ENCODE measurements at regions not wholly inside any gene's neighbourhood (a gene's known extent, or its start where the extent isn't known, plus 50 kb on each side); places are given as distances from the start of the nearest gene placed in this dataset.
A peak's percentile ranks its signal among the peaks of the same experiment; 100 is the strongest.
"Not testable (repeated sequence)": the region's sequence is repeated elsewhere in the genome, so short reads cannot be mapped to it uniquely, and the experiment has no call there.

- no peaks in the 10 kb centered on the region for H3K27me3 ChIP-seq (ENCODE audit: control insufficient read depth, insufficient read depth, low read length)
- Mint-ChIP-seq H3K4me3 (no peak overlapping the region), H3K27ac (no peak overlapping the region), H3K36me3 (no peaks in the 10 kb centered on the region), H3K27me3 (no peaks in the 10 kb centered on the region), H3K9me3 (peaks cover 0 to 28% (median 4%) of the 10 kb centered on the region in 7 donors), H3K4me1 (no peaks in the 10 kb centered on the region)
- peaks cover 0 to 8% of the 10 kb centered on the region in 2 experiments for H3K9me3 ChIP-seq (ENCODE audit: control insufficient read depth in 2 of 2, low read length in 2 of 2)
- H3K4me3 ChIP-seq (ENCODE audit: low read depth, low read length), result no peak overlapping the region
- ATAC-seq (ENCODE audit: low read depth in 2 of 2) (no peak), DNase-seq (no peak)
- no peaks in the 10 kb centered on the region for H3K36me3 ChIP-seq (ENCODE audit: control insufficient read depth, insufficient read depth, low read length)
- no peaks in the 10 kb centered on the region for H3K4me1 ChIP-seq (ENCODE audit: control insufficient read depth, insufficient read depth, low read length, poor library complexity, severe bottlenecking)
- no peak overlapping the region for H3K27ac ChIP-seq (ENCODE audit: insufficient read depth, low read length, poor library complexity, severe bottlenecking)
Observed at GRCh38 chr12:37666069-37666781, 650.3 kb upstream of the ALG10B start.

GRCh38 chr12:37668557-37668956 lies 648.0 kb upstream of the ALG10B start:
- ATAC-seq (ENCODE audit: low read depth in 2 of 2); H3K36me3 Mint-ChIP-seq; H3K27ac Mint-ChIP-seq; H3K27ac ChIP-seq (ENCODE audit: insufficient read depth, low read length, poor library complexity, severe bottlenecking); H3K4me1 ChIP-seq (ENCODE audit: control insufficient read depth, insufficient read depth, low read length, poor library complexity, severe bottlenecking); H3K9me3 ChIP-seq (ENCODE audit: control insufficient read depth in 2 of 2, low read length in 2 of 2); H3K36me3 ChIP-seq (ENCODE audit: control insufficient read depth, insufficient read depth, low read length); H3K4me3 Mint-ChIP-seq; H3K27me3 ChIP-seq (ENCODE audit: control insufficient read depth, insufficient read depth, low read length); H3K27me3 Mint-ChIP-seq; H3K4me3 ChIP-seq (ENCODE audit: low read depth, low read length); DNase-seq; H3K4me1 Mint-ChIP-seq: not testable (repeated sequence)
- peaks cover 0 to 20% (median 3%) of the 10 kb centered on the region in 7 donors for H3K9me3 Mint-ChIP-seq

- H3K27me3 Mint-ChIP-seq, result no peaks in the 10 kb centered on the region
- no peaks in the 10 kb centered on the region for H3K4me1 Mint-ChIP-seq
- peaks cover 0 to 16% (median 2%) of the 10 kb centered on the region in 7 donors for H3K9me3 Mint-ChIP-seq
- Histone ChIP-seq H3K36me3 (ENCODE audit: control insufficient read depth, insufficient read depth, low read length) (no peaks in the 10 kb centered on the region), H3K27me3 (ENCODE audit: control insufficient read depth, insufficient read depth, low read length) (no peaks in the 10 kb centered on the region), H3K27ac (ENCODE audit: insufficient read depth, low read length, poor library complexity, severe bottlenecking) (no peak overlapping the region), H3K4me3 (ENCODE audit: low read depth, low read length) (no peak overlapping the region), H3K9me3 (ENCODE audit: control insufficient read depth in 2 of 2, low read length in 2 of 2) (peaks cover 3% of the 10 kb centered on the region in 2 experiments), H3K4me1 (ENCODE audit: control insufficient read depth, insufficient read depth, low read length, poor library complexity, severe bottlenecking) (no peaks in the 10 kb centered on the region)
- DNase-seq (peak in 1 of 3 donors; percentile 3), ATAC-seq (ENCODE audit: low read depth in 2 of 2) (no peak)
- no peaks in the 10 kb centered on the region for H3K36me3 Mint-ChIP-seq
- no peak overlapping the region for H3K27ac Mint-ChIP-seq
- H3K4me3 Mint-ChIP-seq, result no peak overlapping the region
Observed at GRCh38 chr12:37672655-37673260, 643.8 kb upstream of the ALG10B start.

- no peak overlapping the region for H3K27ac Mint-ChIP-seq
- ATAC-seq (ENCODE audit: low read depth in 2 of 2) (no peak), DNase-seq (no peak)
- Histone ChIP-seq H3K27ac (ENCODE audit: insufficient read depth, low read length, poor library complexity, severe bottlenecking) (no peak overlapping the region), H3K4me1 (ENCODE audit: control insufficient read depth, insufficient read depth, low read length, poor library complexity, severe bottlenecking) (no peaks in the 10 kb centered on the region), H3K4me3 (ENCODE audit: low read depth, low read length) (no peak overlapping the region), H3K9me3 (ENCODE audit: control insufficient read depth in 2 of 2, low read length in 2 of 2) (no peaks in the 10 kb centered on the region), H3K36me3 (ENCODE audit: control insufficient read depth, insufficient read depth, low read length) (no peaks in the 10 kb centered on the region), H3K27me3 (ENCODE audit: control insufficient read depth, insufficient read depth, low read length) (no peaks in the 10 kb centered on the region)
- H3K4me3 Mint-ChIP-seq, result no peak overlapping the region
- no peaks in the 10 kb centered on the region for H3K36me3 Mint-ChIP-seq
- H3K4me1 Mint-ChIP-seq, result no peaks in the 10 kb centered on the region
- H3K9me3 Mint-ChIP-seq, result peaks cover 0 to 28% (median 2%) of the 10 kb centered on the region in 7 donors
- H3K27me3 Mint-ChIP-seq, result no peaks in the 10 kb centered on the region
Observed at GRCh38 chr12:37720846-37721245, 595.7 kb upstream of the ALG10B start.

GRCh38 chr12:37733856-37734255 lies 582.7 kb upstream of the ALG10B start:
- H3K4me1 ChIP-seq (ENCODE audit: control insufficient read depth, insufficient read depth, low read length, poor library complexity, severe bottlenecking), result no peaks in the 10 kb centered on the region
- no peak overlapping the region for H3K4me3 ChIP-seq (ENCODE audit: low read depth, low read length)
- no peaks in the 10 kb centered on the region for H3K36me3 ChIP-seq (ENCODE audit: control insufficient read depth, insufficient read depth, low read length)
- Mint-ChIP-seq H3K36me3 (no peaks in the 10 kb centered on the region), H3K9me3 (peaks cover 0 to 38% (median 5%) of the 10 kb centered on the region in 7 donors), H3K27ac (no peak overlapping the region), H3K4me3 (no peak overlapping the region), H3K27me3 (no peaks in the 10 kb centered on the region), H3K4me1 (no peaks in the 10 kb centered on the region)
- H3K27ac ChIP-seq (ENCODE audit: insufficient read depth, low read length, poor library complexity, severe bottlenecking), result no peak overlapping the region
- peaks cover 2 to 12% of the 10 kb centered on the region in 2 experiments for H3K9me3 ChIP-seq (ENCODE audit: control insufficient read depth in 2 of 2, low read length in 2 of 2)
- no peaks in the 10 kb centered on the region for H3K27me3 ChIP-seq (ENCODE audit: control insufficient read depth, insufficient read depth, low read length)
- ATAC-seq (ENCODE audit: low read depth in 2 of 2) (no peak), DNase-seq (no peak)
